Activated gamma-delta T cell treated with anti-CD3 and anti-CD28 coated beads, Interleukin-2, amount 50 U/mL, for 16 hours (primary cell): ENCODE measurements at regions not wholly inside any gene's neighbourhood (a gene's known extent, or its start where the extent isn't known, plus 50 kb on each side); places are given as distances from the start of the nearest gene placed in this dataset.
A peak's percentile ranks its signal among the peaks of the same experiment; 100 is the strongest.

Source experiments
- DNase-seq: peaks from one replicate; pipeline ENCODE4 v3.0.0-alpha.2; 2020; ENCODE audit warnings: low read depth

GRCh38 chr2:8541636-8542035 lies 140.2 kb upstream of the ID2 start:
- no peak for DNase-seq

- DNase-seq, result no peak
Measured at GRCh38 chr2:8542381-8543059, 139.3 kb upstream of the ID2 start.

- DNase-seq, result no peak
Measured at GRCh38 chr2:8543060-8543382, 138.8 kb upstream of the ID2 start.

GRCh38 chr2:8543383-8544170 lies 138.3 kb upstream of the ID2 start:
- DNase-seq, result peak; percentile 34

GRCh38 chr2:8544171-8544785 lies 137.6 kb upstream of the ID2 start:
- no peak for DNase-seq

- peak; percentile 82 for DNase-seq
Measured at GRCh38 chr2:8544786-8545694, 136.8 kb upstream of the ID2 start.

GRCh38 chr2:8545695-8546611 lies 135.9 kb upstream of the ID2 start:
- DNase-seq, result no peak

GRCh38 chr2:8546612-8547283 lies 135.1 kb upstream of the ID2 start:
- DNase-seq, result no peak

- no peak for DNase-seq
Measured at GRCh38 chr2:8547284-8548064, 134.4 kb upstream of the ID2 start.

GRCh38 chr2:8548065-8548618 lies 133.7 kb upstream of the ID2 start:
- DNase-seq, result no peak

- no peak for DNase-seq
Measured at GRCh38 chr2:8548619-8549150, 133.2 kb upstream of the ID2 start.

- no peak for DNase-seq
Measured at GRCh38 chr2:8549273-8549922, 132.5 kb upstream of the ID2 start.

- no peak for DNase-seq
Measured at GRCh38 chr2:8549942-8550341, 131.9 kb upstream of the ID2 start.

GRCh38 chr2:8550481-8550880 lies 131.4 kb upstream of the ID2 start:
- no peak for DNase-seq

GRCh38 chr2:8550937-8551621 lies 130.8 kb upstream of the ID2 start:
- no peak for DNase-seq

GRCh38 chr2:8551622-8552074 lies 130.2 kb upstream of the ID2 start:
- DNase-seq, result peak; percentile 22

GRCh38 chr2:8552293-8552801 lies 129.5 kb upstream of the ID2 start:
- no peak for DNase-seq

GRCh38 chr2:8553643-8554042 lies 128.2 kb upstream of the ID2 start:
- no peak for DNase-seq
